Common myeloid progenitor, CD34-positive (primary cell): ENCODE measurements at regions not wholly inside any gene's neighbourhood (a gene's known extent, or its start where the extent isn't known, plus 50 kb on each side); places are given as distances from the start of the nearest gene placed in this dataset.

Experiments
- CTCF ChIA-PET: fragments of 350-600 bp; sonication (Branson Sonifier 250); formaldehyde crosslinking; loops from one replicate; lab custom pipeline; 2021; ENCODE audit warnings: antibody characterized with exemption; lab: Charles Lee
- POLR2A ChIA-PET: fragments of 350-600 bp; sonication (Branson Sonifier 250); formaldehyde crosslinking; loops from one replicate; lab custom pipeline; 2021; ENCODE audit warnings: antibody characterized with exemption; lab: Charles Lee
- DNase-seq, 3 donors: peaks; one replicate each; pipeline versions ENCODE4 v3.0.0 to v3.0.0-alpha.2; 2013
- H3K27ac ChIP-seq, 2 experiments: 1 replicate in 1 of 2; 2 replicates in 1 of 2; pipeline ENCODE4 v1.7.0; 2013; ENCODE audit warnings: inconsistent platforms in 2 of 2, low read length in 2 of 2, mild to moderate bottlenecking in 2 of 2, low read depth in 1 of 2, moderate library complexity in 1 of 2; ENCODE audit not compliant: severe bottlenecking in 2 of 2, insufficient read depth in 1 of 2, poor library complexity in 1 of 2
- H3K27me3 ChIP-seq, 5 experiments: replicated peaks in 2 of 5; 1 replicate in 3 of 5; 2 replicates in 2 of 5; pipeline versions ENCODE4 v1.6.1 to v1.7.0; 2013; ENCODE audit warnings: low read length in 4 of 5, mild to moderate bottlenecking in 2 of 5, moderate library complexity in 2 of 5, inconsistent platforms in 1 of 5; ENCODE audit not compliant: insufficient read depth in 5 of 5, control insufficient read depth in 4 of 5
- H3K36me3 ChIP-seq, 4 experiments: 1 replicate in 2 of 4; 2 replicates in 2 of 4; pipeline versions ENCODE4 v1.6.1 to v1.7.0; 2013; ENCODE audit warnings: low read length in 3 of 4, control low read depth in 1 of 4, mild to moderate bottlenecking in 1 of 4; ENCODE audit not compliant: control insufficient read depth in 4 of 4, insufficient read depth in 4 of 4
- H3K4me1 ChIP-seq, 4 experiments: 1 replicate in 3 of 4; 2 replicates in 1 of 4; pipeline versions ENCODE4 v1.6.1 to v1.7.1; 2013; ENCODE audit warnings: low read length in 3 of 4, mild to moderate bottlenecking in 3 of 4, control low read depth in 1 of 4, inconsistent platforms in 1 of 4, moderate library complexity in 1 of 4; ENCODE audit not compliant: control insufficient read depth in 4 of 4, insufficient read depth in 4 of 4; ENCODE audit errors: control extremely low read depth in 1 of 4
- H3K4me3 ChIP-seq, 7 experiments: 1 replicate in 4 of 7; 2 replicates in 3 of 7; pipeline versions ENCODE4 v1.5.1 to v1.7.0; 2013; ENCODE audit warnings: mild to moderate bottlenecking in 7 of 7, low read length in 6 of 7, moderate library complexity in 6 of 7, inconsistent platforms in 2 of 7, low read depth in 2 of 7, control low read depth in 1 of 7; ENCODE audit not compliant: insufficient read depth in 4 of 7, control insufficient read depth in 1 of 7; ENCODE audit errors: extremely low read depth in 1 of 7
- H3K9me3 ChIP-seq, 5 experiments: 1 replicate in 4 of 5; 2 replicates in 1 of 5; pipeline versions ENCODE4 v1.6.1 to v1.7.1; 2013; ENCODE audit warnings: low read length in 4 of 5, mild to moderate bottlenecking in 2 of 5, inconsistent platforms in 1 of 5, low read depth in 1 of 5, moderate library complexity in 1 of 5; ENCODE audit not compliant: control insufficient read depth in 4 of 5, insufficient read depth in 2 of 5; ENCODE audit errors: control extremely low read depth in 1 of 5
- WGBS: methylation state at CpG from one replicate; pipeline ENCODE4 v1.1.5; 2013; ENCODE audit not compliant: insufficient coverage; 5-methylcytosine and 5-hydroxymethylcytosine counted together

- no peak for DNase-seq
- ChIA-PET CTCF (no interaction called here), POLR2A (no interaction called here)
- H3K36me3 ChIP-seq, result no peaks in the 10 kb centered on the region
- 93% methylated on average over 4 of the region's 6 CpGs for WGBS
- H3K9me3 ChIP-seq, result no peaks in the 10 kb centered on the region
- peaks cover 0 to 7% (median 3%) of the 10 kb centered on the region in 5 experiments for H3K27me3 ChIP-seq
- no peak overlapping the region for H3K4me3 ChIP-seq
- H3K4me1 ChIP-seq, result no peaks in the 10 kb centered on the region
- no peak overlapping the region for H3K27ac ChIP-seq
These were observed 144.6 kb upstream of the GPR26 start for GRCh38 chr10:123521556-123521955.

- no peak overlapping the region for H3K4me3 ChIP-seq
- H3K4me1 ChIP-seq, result no peaks in the 10 kb centered on the region
- DNase-seq, result no peak
- POLR2A ChIA-PET, result no interaction called here
- no peak overlapping the region for H3K27ac ChIP-seq
- H3K27me3 ChIP-seq, result peaks cover 0 to 5% (median 0%) of the 10 kb centered on the region in 5 experiments
- CTCF ChIA-PET, result interaction anchor here (0.5 kb wide), 1 partner anchor 351 kb away, joined by 3 read pairs; no protein-coding TSS in a partner anchor
- 75% methylated on average over 8 of the region's 10 CpGs for WGBS
- H3K9me3 ChIP-seq, result no peaks in the 10 kb centered on the region
- no peaks in the 10 kb centered on the region for H3K36me3 ChIP-seq
These were observed 143.3 kb upstream of the GPR26 start for GRCh38 chr10:123522702-123523312.

- 91% methylated on average over 3 of the region's 3 CpGs for WGBS
- POLR2A ChIA-PET, result no interaction called here
- no peaks in the 10 kb centered on the region for H3K36me3 ChIP-seq
These were observed 142.3 kb upstream of the GPR26 start for GRCh38 chr10:123523833-123524232.

GRCh38 chr10:123526356-123527064 is 139.6 kb upstream of the GPR26 start:
- POLR2A ChIA-PET, result no interaction called here
- no peaks in the 10 kb centered on the region for H3K9me3 ChIP-seq
- H3K36me3 ChIP-seq, result no peaks in the 10 kb centered on the region
- H3K4me1 ChIP-seq, result no peaks in the 10 kb centered on the region
- 83% methylated on average over 7 of the region's 7 CpGs for WGBS
- no peak overlapping the region for H3K4me3 ChIP-seq
- no peak for DNase-seq
- no peak overlapping the region for H3K27ac ChIP-seq
- H3K27me3 ChIP-seq, result peaks cover 0 to 3% (median 0%) of the 10 kb centered on the region in 5 experiments
- CTCF ChIA-PET, result interaction anchor here (1.3 kb wide), 1 partner anchor 12 kb away, joined by 3 read pairs; no protein-coding TSS in a partner anchor

More at GRCh38 chr10:123523833-123524232, 142.3 kb upstream of the GPR26 start:
- H3K4me3 ChIP-seq, result no peak overlapping the region
- peaks cover 0 to 3% (median 0%) of the 10 kb centered on the region in 5 experiments for H3K27me3 ChIP-seq
- H3K9me3 ChIP-seq, result no peaks in the 10 kb centered on the region
- CTCF ChIA-PET, result no interaction called here
- no peaks in the 10 kb centered on the region for H3K4me1 ChIP-seq
- no peak overlapping the region for H3K27ac ChIP-seq
- no peak for DNase-seq

GRCh38 chr10:123527151-123527550 is 139.0 kb upstream of the GPR26 start:
- no peak overlapping the region for H3K4me3 ChIP-seq
- POLR2A ChIA-PET, result no interaction called here
- no peaks in the 10 kb centered on the region for H3K36me3 ChIP-seq
- H3K27ac ChIP-seq, result no peak overlapping the region
- no peaks in the 10 kb centered on the region for H3K4me1 ChIP-seq
- CTCF ChIA-PET, result interaction anchor here (1.3 to 1.4 kb wide), 2 partner anchors 13 to 22 kb away, joined by 3 to 4 read pairs; no protein-coding TSS in a partner anchor
- H3K27me3 ChIP-seq, result peaks cover 0 to 3% (median 0%) of the 10 kb centered on the region in 5 experiments
- no peak for DNase-seq
- H3K9me3 ChIP-seq, result peaks cover 0 to 3% (median 0%) of the 10 kb centered on the region in 5 experiments

- Histone ChIP-seq H3K4me1 (no peaks in the 10 kb centered on the region), H3K4me3 (no peak overlapping the region), H3K27ac (no peak overlapping the region), H3K9me3 (peaks cover 0 to 3% (median 0%) of the 10 kb centered on the region in 5 experiments), H3K27me3 (peaks cover 0 to 3% (median 0%) of the 10 kb centered on the region in 5 experiments), H3K36me3 (no peaks in the 10 kb centered on the region)
- CTCF ChIA-PET, result interaction anchor here (0.6 kb wide), 1 partner anchor 379 kb away, joined by 3 read pairs; no protein-coding TSS in a partner anchor
- DNase-seq, result no peak
- POLR2A ChIA-PET, result no interaction called here
- 93% methylated on average over 10 of the region's 10 CpGs for WGBS
These were observed 136.9 kb upstream of the GPR26 start for GRCh38 chr10:123529146-123529760.
